ENCODE measurements at regions not wholly inside any gene's neighbourhood (a gene's known extent, or its start where the extent isn't known, plus 50 kb on each side); places are given as distances from the start of the nearest gene placed in this dataset.
"Not testable (repeated sequence)": the region's sequence is repeated elsewhere in the genome, so short reads cannot be mapped to it uniquely, and the experiment has no call there.

GRCh38 chr11:36748836-36749235 lies 150.8 kb upstream of the RAG2 start:
- DNase-seq (ENCODE audit: low read depth) = peak; percentile 44

- peak; percentile 89 for DNase-seq (ENCODE audit: low read depth)
Measured at GRCh38 chr11:36746886-36747710, 149.1 kb upstream of the RAG2 start.

GRCh38 chr11:36744375-36745168 lies 146.5 kb upstream of the RAG2 start:
- peak; percentile 59 for DNase-seq (ENCODE audit: low read depth)

- DNase-seq (ENCODE audit: low read depth) = no peak
Measured at GRCh38 chr11:36743039-36743438, 145.0 kb upstream of the RAG2 start.

GRCh38 chr11:36741515-36741914 lies 143.5 kb upstream of the RAG2 start:
- DNase-seq (ENCODE audit: low read depth) = no peak

- DNase-seq (ENCODE audit: low read depth) = no peak
Measured at GRCh38 chr11:36738292-36738861, 140.3 kb upstream of the RAG2 start.

GRCh38 chr11:36736103-36736502 lies 138.1 kb upstream of the RAG2 start:
- no peak for DNase-seq (ENCODE audit: low read depth)

GRCh38 chr11:36733721-36734120 lies 135.7 kb upstream of the RAG2 start:
- not testable (repeated sequence) for DNase-seq (ENCODE audit: low read depth)

- DNase-seq (ENCODE audit: low read depth) = no peak
Measured at GRCh38 chr11:36730761-36731160, 132.7 kb upstream of the RAG2 start.

GRCh38 chr11:36729825-36730224 lies 131.8 kb upstream of the RAG2 start:
- no peak for DNase-seq (ENCODE audit: low read depth)

GRCh38 chr11:36726420-36726819 lies 128.4 kb upstream of the RAG2 start:
- DNase-seq (ENCODE audit: low read depth) = no peak

GRCh38 chr11:36724742-36725385 lies 126.8 kb upstream of the RAG2 start:
- DNase-seq (ENCODE audit: low read depth) = no peak

GRCh38 chr11:36722421-36722820 lies 124.4 kb upstream of the RAG2 start:
- no peak for DNase-seq (ENCODE audit: low read depth)

- DNase-seq (ENCODE audit: low read depth) = peak; percentile 8
Measured at GRCh38 chr11:36719358-36720107, 121.5 kb upstream of the RAG2 start.

- DNase-seq (ENCODE audit: low read depth) = no peak
Measured at GRCh38 chr11:36718451-36718850, 120.4 kb upstream of the RAG2 start.

GRCh38 chr11:36713715-36714114 lies 115.7 kb upstream of the RAG2 start:
- no peak for DNase-seq (ENCODE audit: low read depth)

- no peak for DNase-seq (ENCODE audit: low read depth)
Measured at GRCh38 chr11:36711104-36711825, 113.2 kb upstream of the RAG2 start.

Data from HT1080 (cell line).